GM23248 (cell line): ENCODE measurements at regions not wholly inside any gene's neighbourhood (a gene's known extent, or its start where the extent isn't known, plus 50 kb on each side); places are given as distances from the start of the nearest gene placed in this dataset.

Experiments used
- DNase-seq: peaks from one replicate; pipeline ENCODE4 v3.0.0-alpha.2; 2015
- H2AFZ ChIP-seq: fragments of 200-600 bp; sonication (generic); 2 replicates; pipeline ENCODE4 v1.6.1; 2016; ENCODE audit warnings: antibody characterized with exemption
- H3F3A ChIP-seq: fragments of 200-600 bp; sonication (generic); 2 replicates; pipeline ENCODE4 v1.6.1; 2016; ENCODE audit warnings: mild to moderate bottlenecking, antibody characterized with exemption, mixed run types; ENCODE audit not compliant: insufficient read depth
- H3K27ac ChIP-seq: fragments of 200-600 bp; sonication (generic); 2 replicates; pipeline ENCODE4 v1.5.1; 2016; ENCODE audit warnings: mild to moderate bottlenecking
- H3K27me3 ChIP-seq: fragments of 200-600 bp; sonication (generic); replicated peaks from 2 replicates; pipeline ENCODE4 v1.6.1; 2016; ENCODE audit warnings: mild to moderate bottlenecking; ENCODE audit not compliant: insufficient read depth
- H3K36me3 ChIP-seq: fragments of 200-600 bp; sonication (generic); 2 replicates; pipeline ENCODE4 v1.6.1; 2016; ENCODE audit warnings: low read depth, mild to moderate bottlenecking
- H3K4me1 ChIP-seq: fragments of 200-600 bp; sonication (generic); 2 replicates; pipeline ENCODE4 v1.6.1; 2016; ENCODE audit warnings: mild to moderate bottlenecking; ENCODE audit not compliant: insufficient read depth
- H3K4me2 ChIP-seq: fragments of 200-600 bp; sonication (generic); one replicate; pipeline ENCODE4 v1.6.1; 2016; ENCODE audit warnings: mild to moderate bottlenecking; ENCODE audit not compliant: unreplicated experiment
- H3K4me3 ChIP-seq: fragments of 200-600 bp; sonication (generic); 2 replicates; pipeline ENCODE4 v1.5.1; 2016; ENCODE audit warnings: mild to moderate bottlenecking
- H3K79me2 ChIP-seq: fragments of 200-600 bp; sonication (generic); 2 replicates; pipeline ENCODE4 v1.6.1; 2016; ENCODE audit warnings: mild to moderate bottlenecking; ENCODE audit not compliant: insufficient read depth
- H3K9ac ChIP-seq: fragments of 200-600 bp; sonication (generic); 2 replicates; pipeline ENCODE4 v1.6.1; 2016; ENCODE audit warnings: mild to moderate bottlenecking
- H3K9me2 ChIP-seq: fragments of 200-600 bp; sonication (generic); 2 replicates; pipeline ENCODE4 v1.6.1; 2016; ENCODE audit warnings: mixed run types, mild to moderate bottlenecking, moderate library complexity; ENCODE audit not compliant: insufficient read depth
- H3K9me3 ChIP-seq: fragments of 200-600 bp; sonication (generic); one replicate; pipeline ENCODE4 v1.6.1; 2017; ENCODE audit warnings: low read depth
- H4K20me1 ChIP-seq: fragments of 200-600 bp; sonication (generic); 2 replicates; pipeline ENCODE4 v1.6.0; 2016; ENCODE audit not compliant: insufficient read depth
- EZH2 ChIP-seq: fragments of 200-600 bp; sonication (generic); IDR thresholded peaks from 2 replicates; pipeline ENCODE4 v1.6.1; 2018; ENCODE audit warnings: antibody characterized with exemption, mild to moderate bottlenecking; ENCODE audit not compliant: insufficient read depth, poor library complexity, severe bottlenecking
- EZH2phosphoT487 ChIP-seq: fragments of 200-600 bp; sonication (generic); IDR thresholded peaks from 2 replicates; pipeline ENCODE4 v1.6.1; 2018; ENCODE audit warnings: antibody characterized with exemption, moderate library complexity, mild to moderate bottlenecking, low read depth; ENCODE audit not compliant: insufficient read depth
- WGBS, 2 experiments: methylation state at CpG; one replicate each; pipeline ENCODE4 v1.1.6; 2015 to 2017; ENCODE audit warnings: low lambda C conversion rate in 2 of 2, low coverage in 1 of 2; ENCODE audit errors: missing lambda C conversion rate in 2 of 2; 5-methylcytosine and 5-hydroxymethylcytosine counted together
- in situ Hi-C: fragments of 300-500 bp; cut with MboI; formaldehyde crosslinking; loops from 2 replicates; pipeline ENCODE4 v1.15.0; 2020

GRCh38 chr4:156710365-156711192 is 261.0 kb downstream of the PDGFC start:
- Histone ChIP-seq H3K4me3 (no peak overlapping the region), H3K27me3 (no peaks in the 10 kb centered on the region), H2AFZ (no peak overlapping the region), H3K4me1 (peaks cover 8% of the 10 kb centered on the region), H3K27ac (no peak overlapping the region), H3K9ac (no peak overlapping the region), H3K36me3 (no peaks in the 10 kb centered on the region), H3K4me2 (no peak overlapping the region), H3F3A (no peaks in the 10 kb centered on the region), H3K79me2 (no peaks in the 10 kb centered on the region), H3K9me3 (no peaks in the 10 kb centered on the region), H4K20me1 (no peaks in the 10 kb centered on the region), H3K9me2 (no peaks in the 10 kb centered on the region)
- no peak for TF ChIP-seq EZH2phosphoT487
- TF ChIP-seq EZH2: no peak
- WGBS, 2 experiments: 68 to 76% methylated on average over 4 of the region's 4 CpGs
- DNase-seq: peak; percentile 38
- in situ Hi-C loops: no loop called here

- H3K9me3 ChIP-seq: no peaks in the 10 kb centered on the region
- H3K9ac ChIP-seq: no peak overlapping the region
- H3K4me2 ChIP-seq: peak overlapping the region; percentile 15
- WGBS, 2 experiments: 0 to 2% methylated on average over 1 of the region's 1 CpG
- H3K79me2 ChIP-seq: no peaks in the 10 kb centered on the region
- peak; percentile 60 for DNase-seq
- no peak overlapping the region for H3K27ac ChIP-seq
- TF ChIP-seq EZH2phosphoT487 (no peak), EZH2 (no peak)
- no peaks in the 10 kb centered on the region for H3K9me2 ChIP-seq
- in situ Hi-C loops: no loop called here
- no peaks in the 10 kb centered on the region for H3K36me3 ChIP-seq
- H2AFZ ChIP-seq: no peak overlapping the region
- no peaks in the 10 kb centered on the region for H3K27me3 ChIP-seq
- no peak overlapping the region; the same call in 1 of the 2 replicates for H3K4me3 ChIP-seq
- H3F3A ChIP-seq: 0 out of 2 replicates have a peak, but pooled peaks cover 7% of the 10 kb centered on the region
- peaks cover 13% of the 10 kb centered on the region for H3K4me1 ChIP-seq
- H4K20me1 ChIP-seq: no peaks in the 10 kb centered on the region
Measured at GRCh38 chr4:156705311-156705710, 266.3 kb downstream of the PDGFC start.

- no peak overlapping the region for H3K4me3 ChIP-seq
- 93 to 95% methylated on average over 7 of the region's 7 CpGs for WGBS, 2 experiments
- in situ Hi-C loops: loop anchor here (25.0 kb wide), 2 partner anchors 267 to 733 kb away; partner anchors contain the start of genes CTSO and PDGFC
Measured at GRCh38 chr4:156695163-156695562, 276.4 kb downstream of the PDGFC start.

GRCh38 chr4:156694413-156694812 is 277.2 kb downstream of the PDGFC start:
- Histone ChIP-seq H3K4me2 (no peak overlapping the region), H3K27me3 (no peaks in the 10 kb centered on the region), H3K9me2 (no peaks in the 10 kb centered on the region), H3K79me2 (no peaks in the 10 kb centered on the region), H4K20me1 (no peaks in the 10 kb centered on the region), H3K9ac (no peak overlapping the region), H3K4me1 (no peaks in the 10 kb centered on the region), H3F3A (no peaks in the 10 kb centered on the region), H3K36me3 (no peaks in the 10 kb centered on the region), H3K27ac (no peak overlapping the region), H2AFZ (peak overlapping the region; percentile 53; the same call in 1 of the 2 replicates), H3K4me3 (no peak overlapping the region), H3K9me3 (no peaks in the 10 kb centered on the region)
- no peak for DNase-seq
- TF ChIP-seq EZH2phosphoT487: no peak
- TF ChIP-seq EZH2: no peak
- in situ Hi-C loops: loop anchor here (25.0 kb wide), 2 partner anchors 268 to 732 kb away; partner anchors contain the start of genes CTSO and PDGFC
- WGBS, 2 experiments: 77 to 87% methylated on average over 3 of the region's 3 CpGs

More at GRCh38 chr4:156695163-156695562, 276.4 kb downstream of the PDGFC start:
- Histone ChIP-seq H3K9me3 (no peaks in the 10 kb centered on the region), H2AFZ (no peak overlapping the region), H4K20me1 (no peaks in the 10 kb centered on the region), H3K9me2 (no peaks in the 10 kb centered on the region), H3K4me2 (no peak overlapping the region), H3K9ac (no peak overlapping the region), H3K4me1 (no peaks in the 10 kb centered on the region), H3K36me3 (no peaks in the 10 kb centered on the region), H3K27me3 (no peaks in the 10 kb centered on the region), H3K27ac (no peak overlapping the region), H3K79me2 (no peaks in the 10 kb centered on the region), H3F3A (no peaks in the 10 kb centered on the region)
- TF ChIP-seq EZH2 (no peak), EZH2phosphoT487 (no peak)
- DNase-seq: no peak
